KMS-11 (cell line): ENCODE measurements at regions not wholly inside any gene's neighbourhood (a gene's known extent, or its start where the extent isn't known, plus 50 kb on each side); places are given as distances from the start of the nearest gene placed in this dataset.

Experiments
- H2AFZ ChIP-seq: fragments of 200-600 bp; sonication (generic); 2 replicates; pipeline ENCODE4 v1.6.1; 2016; ENCODE audit warnings: antibody characterized with exemption, mixed run types, low read depth
- H3K27ac ChIP-seq: fragments of 200-600 bp; sonication (generic); 2 replicates; pipeline ENCODE4 v1.6.1; 2016; ENCODE audit warnings: mild to moderate bottlenecking, mixed run types
- H3K27me3 ChIP-seq: fragments of 200-600 bp; sonication (generic); 2 replicates; pipeline ENCODE4 v1.6.1; 2017; ENCODE audit warnings: mild to moderate bottlenecking, low read depth, mixed run types, moderate library complexity; ENCODE audit not compliant: insufficient read depth
- H3K36me3 ChIP-seq: fragments of 200-600 bp; sonication (generic); 2 replicates; pipeline ENCODE4 v1.6.1; 2017; ENCODE audit warnings: mild to moderate bottlenecking, mixed run types; ENCODE audit not compliant: insufficient read depth
- H3K4me1 ChIP-seq: fragments of 200-600 bp; sonication (generic); 2 replicates; pipeline ENCODE4 v1.6.1; 2016; ENCODE audit warnings: mild to moderate bottlenecking, low read depth, mixed run types; ENCODE audit not compliant: poor library complexity, severe bottlenecking
- H3K4me2 ChIP-seq: fragments of 200-600 bp; sonication (generic); 2 replicates; pipeline ENCODE4 v1.7.0; 2016; ENCODE audit warnings: mild to moderate bottlenecking, mixed run types
- H3K4me3 ChIP-seq: fragments of 200-600 bp; sonication (generic); IDR thresholded peaks from 2 replicates; pipeline ENCODE4 v1.6.1; 2017; ENCODE audit warnings: low read depth, low read length, mixed read lengths; ENCODE audit not compliant: insufficient read depth
- H3K79me2 ChIP-seq: fragments of 200-600 bp; sonication (generic); 2 replicates; pipeline ENCODE4 v1.6.1; 2016; ENCODE audit warnings: low read depth, mixed run types; ENCODE audit not compliant: insufficient read depth
- H3K9ac ChIP-seq: fragments of 200-600 bp; sonication (generic); 2 replicates; pipeline ENCODE4 v1.6.1; 2016; ENCODE audit warnings: mild to moderate bottlenecking, mixed run types
- H4K20me1 ChIP-seq: fragments of 200-600 bp; sonication (generic); 2 replicates; pipeline ENCODE4 v1.6.1; 2016; ENCODE audit warnings: mild to moderate bottlenecking, mixed run types; ENCODE audit not compliant: insufficient read depth
- TF ChIP-seq, protein P1 (sequence below): fragments of 200-600 bp; sonication (generic); conservative IDR thresholded peaks from 2 replicates; pipeline ENCODE4 v1.6.1; 2017; ENCODE audit warnings: low read depth, mild to moderate bottlenecking, antibody characterized with exemption, low read length, moderate library complexity, mixed read lengths

- Histone ChIP-seq H3K27ac (no peak overlapping the region), H3K36me3 (no peaks in the 10 kb centered on the region), H3K9ac (no peak overlapping the region), H3K4me2 (no peak overlapping the region), H3K4me1 (no peaks in the 10 kb centered on the region), H3K27me3 (no peaks in the 10 kb centered on the region), H3K79me2 (no peaks in the 10 kb centered on the region), H3K4me3 (no peak overlapping the region), H4K20me1 (no peaks in the 10 kb centered on the region), H2AFZ (no peak overlapping the region)
- TF ChIP-seq, protein P1, sequence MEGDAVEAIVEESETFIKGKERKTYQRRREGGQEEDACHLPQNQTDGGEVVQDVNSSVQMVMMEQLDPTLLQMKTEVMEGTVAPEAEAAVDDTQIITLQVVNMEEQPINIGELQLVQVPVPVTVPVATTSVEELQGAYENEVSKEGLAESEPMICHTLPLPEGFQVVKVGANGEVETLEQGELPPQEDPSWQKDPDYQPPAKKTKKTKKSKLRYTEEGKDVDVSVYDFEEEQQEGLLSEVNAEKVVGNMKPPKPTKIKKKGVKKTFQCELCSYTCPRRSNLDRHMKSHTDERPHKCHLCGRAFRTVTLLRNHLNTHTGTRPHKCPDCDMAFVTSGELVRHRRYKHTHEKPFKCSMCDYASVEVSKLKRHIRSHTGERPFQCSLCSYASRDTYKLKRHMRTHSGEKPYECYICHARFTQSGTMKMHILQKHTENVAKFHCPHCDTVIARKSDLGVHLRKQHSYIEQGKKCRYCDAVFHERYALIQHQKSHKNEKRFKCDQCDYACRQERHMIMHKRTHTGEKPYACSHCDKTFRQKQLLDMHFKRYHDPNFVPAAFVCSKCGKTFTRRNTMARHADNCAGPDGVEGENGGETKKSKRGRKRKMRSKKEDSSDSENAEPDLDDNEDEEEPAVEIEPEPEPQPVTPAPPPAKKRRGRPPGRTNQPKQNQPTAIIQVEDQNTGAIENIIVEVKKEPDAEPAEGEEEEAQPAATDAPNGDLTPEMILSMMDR: no peak
Measured at GRCh38 chr6:12383448-12383847, 93.3 kb downstream of the EDN1 start.

GRCh38 chr6:12384357-12384912 lies 94.3 kb downstream of the EDN1 start:
- TF ChIP-seq, protein P1: no peak
- no peaks in the 10 kb centered on the region for H3K27me3 ChIP-seq
- H3K4me2 ChIP-seq: no peak overlapping the region
- H2AFZ ChIP-seq: no peak overlapping the region
- no peaks in the 10 kb centered on the region for H4K20me1 ChIP-seq
- no peaks in the 10 kb centered on the region for H3K4me1 ChIP-seq
- no peak overlapping the region for H3K27ac ChIP-seq
- H3K9ac ChIP-seq: no peak overlapping the region
- no peaks in the 10 kb centered on the region for H3K36me3 ChIP-seq
- H3K4me3 ChIP-seq: no peak overlapping the region
- no peaks in the 10 kb centered on the region for H3K79me2 ChIP-seq

GRCh38 chr6:12385316-12385715 lies 95.2 kb downstream of the EDN1 start:
- H3K27ac ChIP-seq: no peak overlapping the region
- no peak overlapping the region for H3K9ac ChIP-seq
- no peak overlapping the region for H2AFZ ChIP-seq
- no peak overlapping the region for H3K4me3 ChIP-seq
- H4K20me1 ChIP-seq: no peaks in the 10 kb centered on the region
- no peaks in the 10 kb centered on the region for H3K36me3 ChIP-seq
- H3K4me1 ChIP-seq: no peaks in the 10 kb centered on the region
- H3K79me2 ChIP-seq: no peaks in the 10 kb centered on the region
- no peaks in the 10 kb centered on the region for H3K27me3 ChIP-seq
- H3K4me2 ChIP-seq: no peak overlapping the region
- TF ChIP-seq, protein P1: no peak

GRCh38 chr6:12386816-12387215 lies 96.7 kb downstream of the EDN1 start:
- H3K4me1 ChIP-seq: no peaks in the 10 kb centered on the region
- H3K4me2 ChIP-seq: no peak overlapping the region
- no peak overlapping the region for H2AFZ ChIP-seq
- H3K79me2 ChIP-seq: no peaks in the 10 kb centered on the region
- TF ChIP-seq, protein P1: no peak
- no peaks in the 10 kb centered on the region for H3K36me3 ChIP-seq
- H3K27ac ChIP-seq: no peak overlapping the region
- no peak overlapping the region for H3K9ac ChIP-seq
- H3K4me3 ChIP-seq: no peak overlapping the region
- no peaks in the 10 kb centered on the region for H3K27me3 ChIP-seq
- H4K20me1 ChIP-seq: no peaks in the 10 kb centered on the region
